ENCODE measurements at regions not wholly inside any gene's neighbourhood (a gene's known extent, or its start where the extent isn't known, plus 50 kb on each side); places are given as distances from the start of the nearest gene placed in this dataset.
"Not testable (repeated sequence)": the region's sequence is repeated elsewhere in the genome, so short reads cannot be mapped to it uniquely, and the experiment has no call there.

DNA sequence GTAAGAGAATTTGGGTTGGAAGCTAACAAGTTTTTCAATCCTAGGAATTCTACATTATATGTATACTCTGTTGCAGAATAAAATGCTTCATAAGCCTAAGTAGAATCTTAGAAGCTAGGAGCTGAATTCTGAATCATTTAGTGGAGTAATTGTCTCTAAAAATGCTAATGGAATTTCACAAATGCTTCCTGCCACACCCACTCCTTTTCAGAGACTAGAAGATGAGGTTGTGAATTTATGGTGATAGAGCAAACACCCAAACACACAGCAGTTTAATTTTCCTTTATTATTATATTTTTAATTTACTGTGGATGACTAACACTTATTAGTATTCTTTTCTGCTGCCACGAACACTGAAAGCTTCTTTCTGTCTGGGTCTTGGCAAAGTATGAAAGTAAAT lies 208.0 kb upstream of the PDE4D start:
- peak in 1 of 56 donors; percentile 0 for DNase-seq

DNA sequence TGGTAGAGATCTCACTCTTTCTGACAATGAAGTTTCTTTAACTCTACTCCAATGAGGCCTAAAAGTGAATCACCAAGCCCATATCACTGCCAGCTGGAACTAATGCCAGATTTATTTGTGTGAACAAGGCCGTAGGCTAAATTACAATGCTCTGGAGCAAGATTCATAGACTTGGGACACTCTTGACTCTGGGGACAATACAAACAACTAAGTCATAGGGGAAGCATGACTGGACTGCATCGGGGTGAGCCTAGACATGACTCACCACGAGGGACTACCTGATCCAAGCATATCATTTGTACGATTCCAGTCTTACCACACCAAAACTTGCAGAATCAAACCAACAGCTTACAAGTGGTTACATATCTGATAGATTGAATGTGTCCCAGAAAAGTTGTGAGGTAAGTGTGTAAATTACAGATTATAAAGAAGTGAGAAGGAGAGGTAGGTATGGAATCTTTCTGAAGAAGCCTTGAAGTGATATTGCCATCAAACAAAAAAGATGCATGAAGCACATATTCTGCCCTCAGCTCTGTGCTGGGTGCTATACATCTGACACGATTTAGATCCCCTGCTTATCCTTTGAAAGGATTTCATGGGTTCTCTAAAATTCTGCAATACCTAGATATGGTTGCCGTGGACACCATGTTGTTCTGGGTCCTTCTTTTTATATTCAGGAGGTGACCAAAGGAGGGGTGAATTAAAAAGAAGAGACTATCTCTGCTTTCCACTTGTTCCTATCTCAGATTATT lies 199.3 kb upstream of the PDE4D start:
- DNase-seq, result no peak

DNA sequence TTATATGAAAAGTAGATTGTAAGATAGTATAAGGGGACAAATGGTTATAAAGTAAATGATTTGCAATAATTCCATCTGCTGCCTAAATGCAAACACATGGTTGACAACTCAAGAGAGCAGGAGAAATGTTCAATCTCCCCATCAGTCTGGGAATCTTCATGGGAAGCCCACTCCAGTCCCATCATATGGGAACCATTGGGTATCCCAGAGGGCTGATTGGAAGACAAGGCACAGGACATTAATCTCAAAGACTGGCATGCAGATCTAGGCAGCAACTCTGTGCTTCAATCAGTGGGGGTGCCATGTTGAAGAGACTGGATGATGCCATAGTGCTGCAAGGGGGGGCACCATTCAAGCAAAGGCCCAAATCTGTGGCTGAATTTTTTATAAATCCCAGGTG lies 193.1 kb upstream of the PDE4D start:
- no peak for DNase-seq

DNA sequence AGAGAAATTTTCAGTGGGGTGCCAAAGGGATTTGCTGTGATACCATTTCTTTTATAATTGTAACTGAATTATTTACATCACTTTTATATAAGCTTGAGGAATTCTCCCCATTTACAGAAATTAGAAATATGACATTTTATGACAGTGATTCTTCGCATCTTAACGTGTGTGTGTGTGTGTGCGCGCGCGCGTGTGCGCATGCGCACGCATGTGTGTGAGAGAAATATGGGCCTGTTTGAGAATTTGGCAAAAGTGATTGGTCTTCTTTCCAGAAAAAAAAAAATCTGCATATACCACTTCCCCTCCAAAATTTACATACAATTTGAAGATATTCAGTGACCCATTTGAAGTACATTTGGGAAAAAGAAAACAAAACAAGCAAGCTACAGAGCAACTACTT lies 190.7 kb upstream of the PDE4D start:
- DNase-seq, result no peak

DNA sequence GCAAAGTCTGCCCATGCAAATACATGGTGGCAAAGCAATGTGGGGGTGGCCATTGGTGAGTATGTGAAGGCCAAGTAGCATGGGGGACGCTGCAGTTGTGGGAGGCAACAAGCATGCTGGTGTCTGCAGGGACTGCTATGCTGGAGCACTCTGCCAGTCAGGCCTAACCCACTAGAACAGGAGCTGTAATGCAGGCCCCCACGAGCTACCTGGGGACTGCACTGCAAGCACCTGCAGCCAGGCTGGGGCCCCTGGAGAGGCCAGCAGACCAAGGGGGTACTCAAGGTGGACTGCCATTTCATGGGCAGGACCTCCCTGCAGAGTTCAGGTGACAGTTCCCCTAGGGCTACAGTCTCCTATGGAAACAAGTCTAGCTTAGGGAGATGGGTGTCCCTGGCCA lies 183.8 kb upstream of the PDE4D start:
- DNase-seq, result no peak

DNA sequence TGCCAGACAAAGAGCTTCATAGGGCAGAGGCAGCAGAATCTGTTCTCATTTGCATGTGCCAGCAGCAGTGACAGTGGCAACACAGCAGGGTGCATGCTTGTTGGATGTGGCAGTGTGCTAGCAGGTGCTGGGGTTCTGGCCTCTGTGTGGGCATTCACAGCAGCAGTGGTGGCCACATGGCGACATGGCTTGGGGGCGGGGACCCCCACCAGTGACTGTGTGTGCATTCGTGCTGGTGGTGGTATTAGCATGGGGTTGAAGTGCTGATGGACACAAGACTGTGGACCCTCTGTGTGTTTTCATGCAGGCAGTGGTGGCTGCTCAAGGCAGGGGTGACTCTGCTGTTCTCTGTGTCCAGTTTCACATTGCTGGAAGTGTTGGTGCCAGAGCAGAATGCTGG lies 183.2 kb upstream of the PDE4D start:
- no peak for DNase-seq

DNA sequence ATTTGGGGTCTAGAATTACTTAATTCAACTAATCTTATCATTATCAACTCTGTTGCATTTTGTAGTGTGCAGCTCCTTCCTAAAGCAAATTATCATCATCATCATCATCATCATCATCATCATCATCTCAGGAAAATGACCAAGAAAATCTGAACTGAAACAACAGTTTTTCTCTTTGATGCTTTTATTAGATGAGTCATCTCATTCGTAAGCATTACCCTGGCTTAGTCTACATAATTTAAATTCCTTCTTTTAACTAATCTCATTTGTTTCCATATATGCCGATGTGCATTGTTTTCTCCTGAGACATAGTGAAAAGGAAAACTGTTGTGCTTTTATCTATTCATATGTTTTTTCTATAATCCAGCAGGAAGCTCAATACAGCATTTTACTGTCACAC lies 173.0 kb upstream of the PDE4D start:
- DNase-seq, result no peak

DNA sequence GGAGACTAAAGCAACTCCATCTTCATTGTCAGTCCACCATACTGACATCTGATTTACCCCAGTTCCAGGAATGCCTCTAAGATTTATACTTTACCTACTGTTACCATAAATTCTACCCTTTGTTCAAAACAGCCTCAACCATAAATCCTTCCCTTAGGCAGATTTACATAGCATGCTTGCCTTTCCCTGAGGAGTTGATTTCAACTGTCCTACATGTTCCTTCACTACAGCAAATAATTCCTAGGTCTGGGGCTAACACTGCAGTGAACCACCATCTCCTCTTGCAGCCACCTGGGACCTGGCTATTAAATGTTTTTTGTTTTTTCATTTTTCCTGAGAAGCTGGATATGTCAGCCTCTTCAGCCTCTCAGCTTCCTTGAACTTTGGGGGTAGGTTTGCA lies 166.9 kb upstream of the PDE4D start:
- DNase-seq, result no peak

DNA sequence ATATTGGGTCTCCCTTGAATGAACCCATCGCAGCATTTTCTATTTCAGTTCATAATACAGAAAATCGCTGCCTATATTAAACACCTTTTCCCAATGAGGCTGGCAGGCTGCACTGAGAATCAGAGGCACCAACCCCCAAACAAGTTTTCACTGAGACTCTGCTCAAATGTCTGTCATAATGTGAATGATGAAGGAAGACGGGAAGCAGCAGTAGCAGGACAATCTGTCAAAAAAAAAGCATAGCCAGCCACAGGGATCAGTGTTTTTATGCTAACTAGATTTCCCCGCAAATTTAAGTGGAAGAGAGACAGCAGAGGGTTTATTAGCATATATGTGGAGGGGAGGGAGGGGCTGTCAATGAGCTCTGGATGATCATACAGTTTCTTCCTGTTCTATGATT lies 162.7 kb upstream of the PDE4D start:
- DNase-seq, result no peak

DNA sequence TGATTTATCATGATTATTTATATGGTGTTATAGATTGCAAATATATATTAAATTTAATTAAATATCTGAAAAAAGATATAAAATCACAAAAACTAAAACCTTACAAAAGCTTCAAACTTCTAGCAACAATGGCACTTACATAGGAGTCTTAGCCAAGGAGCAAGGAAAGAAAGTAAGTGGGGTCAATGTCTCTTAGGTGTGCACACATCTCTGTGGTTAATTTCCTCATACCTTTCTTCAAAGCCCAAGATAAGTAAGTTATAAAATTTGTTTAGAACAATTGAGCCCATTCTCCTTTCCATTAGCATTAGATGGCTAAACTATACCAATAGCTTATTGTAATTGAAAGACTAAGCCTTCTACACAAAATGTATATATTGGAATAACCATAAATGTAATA lies 161.6 kb upstream of the PDE4D start:
- no peak for DNase-seq

DNA sequence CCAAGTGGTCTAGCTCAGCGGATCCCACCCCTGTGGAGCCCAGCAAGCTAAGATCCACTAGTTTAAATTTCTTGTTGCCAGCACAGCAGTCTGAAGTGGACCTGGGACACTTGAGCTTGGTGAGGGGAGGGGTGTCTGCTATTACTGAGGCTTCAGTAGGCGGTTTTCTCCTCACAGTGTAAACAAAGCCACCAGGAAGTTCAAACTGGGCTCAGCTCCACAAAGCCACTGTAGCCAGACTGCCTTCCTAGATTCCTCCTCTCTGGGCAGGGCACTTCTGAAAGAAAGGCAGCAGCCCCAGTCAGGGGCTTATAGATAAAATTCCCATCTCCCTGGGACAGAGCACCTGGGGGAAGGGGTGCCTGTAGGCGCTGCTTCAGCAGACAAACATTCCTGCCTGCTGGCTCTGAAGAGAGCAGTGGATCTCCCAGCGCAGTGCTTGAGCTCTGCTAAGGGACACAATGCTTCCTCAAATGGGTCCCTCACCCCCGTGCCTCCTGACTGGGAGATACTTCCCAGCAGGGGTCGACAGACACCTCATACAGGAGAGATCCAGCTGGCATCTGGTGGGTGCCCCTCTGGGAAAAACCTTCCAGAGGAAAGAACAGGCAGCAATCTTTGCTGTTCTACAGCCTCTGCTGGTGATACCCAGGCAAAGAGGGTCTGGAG lies 148.6 kb upstream of the PDE4D start:
- DNase-seq, result not testable (repeated sequence)

DNA sequence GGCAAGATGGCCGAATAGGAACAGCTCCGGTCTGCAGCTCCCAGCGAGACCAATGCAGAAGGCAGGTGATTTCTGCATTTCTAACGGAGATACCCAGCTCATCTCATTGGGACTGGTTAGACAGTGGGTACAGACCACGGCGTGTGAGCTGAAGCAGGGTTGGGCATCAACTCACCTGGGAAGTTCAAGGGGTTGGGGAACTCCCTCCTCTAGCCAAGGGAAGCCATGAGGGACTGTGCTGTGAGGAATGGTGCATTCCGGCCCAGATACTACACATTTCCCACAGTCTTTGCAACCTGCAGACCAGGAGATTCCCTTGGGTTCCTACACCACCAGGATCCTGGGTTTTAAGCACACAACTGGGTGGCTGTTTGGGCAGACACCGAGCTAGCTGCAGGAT lies 148.0 kb upstream of the PDE4D start:
- DNase-seq, result not testable (repeated sequence)

DNA sequence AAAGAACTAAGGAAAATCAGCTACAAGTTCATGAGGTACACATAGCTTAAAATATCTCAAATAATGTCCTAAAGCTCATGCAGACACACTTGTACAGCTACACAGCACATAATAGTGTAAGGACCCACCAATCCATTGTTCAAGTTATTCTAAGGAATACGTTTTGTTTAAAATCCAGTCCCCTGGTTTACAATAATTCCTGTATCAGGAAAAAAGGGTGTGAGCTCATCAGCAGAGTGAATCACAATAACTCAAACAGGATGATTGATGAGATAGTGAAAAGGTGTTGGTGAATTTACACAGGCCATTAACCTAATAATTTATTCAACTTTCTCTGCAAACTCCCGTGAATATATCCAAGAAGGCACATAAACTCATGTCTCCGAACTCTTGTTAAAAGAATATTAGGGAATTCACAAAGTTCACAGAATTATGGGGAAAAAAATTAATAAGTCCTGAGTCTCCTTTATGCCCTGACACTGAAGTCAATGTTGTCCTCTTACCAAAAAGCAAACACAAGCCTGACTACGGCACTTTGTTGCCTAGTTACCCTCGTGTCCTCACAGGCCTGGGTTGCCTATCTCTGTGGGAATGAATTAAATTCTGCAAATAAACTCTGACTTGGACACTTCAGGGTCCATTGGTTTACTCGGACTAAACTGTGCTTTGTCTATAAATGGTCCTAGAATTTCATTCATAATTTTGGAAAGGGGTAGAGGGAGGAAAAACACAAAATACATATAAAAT lies 142.8 kb upstream of the PDE4D start:
- DNase-seq, result no peak

DNA sequence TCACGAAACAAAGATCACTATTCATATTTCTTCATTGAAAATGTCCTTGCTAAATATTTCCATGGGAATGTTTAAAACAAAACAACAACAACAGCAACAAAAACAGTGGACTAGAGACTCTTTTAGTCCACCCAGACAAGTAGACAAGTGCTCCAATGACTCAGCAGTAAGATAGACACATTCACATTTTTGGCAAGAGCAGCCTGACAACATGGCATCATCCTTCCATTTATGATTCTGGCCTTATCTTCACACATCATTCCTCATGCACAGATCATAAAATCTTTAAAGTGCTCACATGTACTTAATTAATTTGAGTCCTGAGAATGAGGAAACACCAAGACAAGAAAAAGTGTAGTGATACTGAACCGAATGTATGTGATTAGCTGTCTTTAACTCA lies 132.6 kb upstream of the PDE4D start:
- DNase-seq, result no peak

DNA sequence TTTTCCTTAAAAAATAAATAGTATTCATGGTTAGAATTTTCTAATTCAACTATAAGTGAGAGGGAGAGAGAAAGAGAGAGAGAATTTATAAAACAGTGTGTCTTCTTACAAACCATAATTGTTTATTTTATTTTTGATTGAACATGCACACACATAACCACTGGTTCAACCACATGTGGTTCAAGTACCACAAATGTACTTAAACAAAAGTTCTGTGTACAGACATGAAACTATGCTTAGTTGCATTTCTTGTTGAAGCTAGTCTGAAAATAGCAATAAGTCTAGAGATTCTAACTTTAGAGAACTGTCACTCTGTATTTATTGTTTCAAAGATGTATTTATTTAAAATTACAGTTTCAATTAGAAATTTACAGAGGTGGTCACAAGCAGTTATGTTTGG lies 130.6 kb upstream of the PDE4D start:
- no peak for DNase-seq

DNA sequence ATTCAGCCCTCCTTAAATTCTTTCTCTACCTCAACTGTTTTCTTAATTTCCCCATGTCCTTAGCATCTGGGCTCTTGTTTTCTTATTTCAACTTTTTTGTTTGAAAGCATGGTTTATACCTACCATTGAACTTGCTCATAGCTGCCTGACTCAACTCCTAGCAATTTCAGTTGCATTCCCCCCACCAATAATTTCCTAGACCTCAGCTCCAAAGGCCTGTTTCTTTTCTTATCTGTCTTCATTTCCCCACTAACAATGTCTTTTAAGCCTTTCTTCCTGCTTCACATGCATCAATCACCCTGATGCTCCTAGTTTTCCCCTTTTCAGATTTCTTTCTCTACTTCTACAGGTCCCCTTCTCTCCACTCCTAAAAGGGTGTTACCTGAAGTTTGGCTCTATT lies 129.7 kb upstream of the PDE4D start:
- no peak for DNase-seq

DNA sequence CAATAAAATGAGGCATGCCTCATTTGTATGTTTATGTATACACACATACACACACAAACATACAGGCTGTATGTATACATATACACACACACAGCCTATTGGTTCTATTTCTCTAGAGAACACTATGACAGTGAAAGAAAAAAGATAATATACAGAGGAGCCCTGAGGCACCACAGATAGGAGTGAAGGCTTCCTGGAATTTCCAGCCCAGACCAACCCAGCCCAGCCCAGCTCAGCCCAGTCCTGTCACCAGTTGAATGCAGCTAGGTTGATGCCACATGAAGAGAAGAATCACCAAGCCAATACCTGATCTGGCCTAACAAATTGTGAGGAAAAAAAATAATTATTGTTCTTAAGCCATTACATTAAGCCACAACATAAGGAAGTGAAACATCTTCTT lies 126.9 kb upstream of the PDE4D start:
- DNase-seq, result no peak

DNA sequence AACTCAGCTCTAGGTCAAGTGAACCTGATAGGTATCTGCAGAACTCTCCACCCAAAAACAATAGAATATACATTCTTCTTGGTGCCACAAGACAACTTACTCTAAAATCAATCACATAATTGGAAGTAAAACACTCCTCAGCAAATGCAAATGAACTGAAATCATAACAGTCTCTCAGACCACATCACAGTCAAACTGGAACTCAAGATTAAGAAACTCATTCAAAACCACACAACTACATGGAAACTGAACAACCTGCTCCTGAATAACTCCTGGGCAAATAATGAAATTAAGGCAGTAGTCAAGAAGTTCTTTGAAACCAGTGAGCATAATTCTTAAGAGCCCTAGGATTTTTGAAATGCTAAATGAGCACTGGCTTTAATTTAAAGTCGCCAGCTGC lies 125.4 kb upstream of the PDE4D start:
- DNase-seq, result not testable (repeated sequence)

DNA sequence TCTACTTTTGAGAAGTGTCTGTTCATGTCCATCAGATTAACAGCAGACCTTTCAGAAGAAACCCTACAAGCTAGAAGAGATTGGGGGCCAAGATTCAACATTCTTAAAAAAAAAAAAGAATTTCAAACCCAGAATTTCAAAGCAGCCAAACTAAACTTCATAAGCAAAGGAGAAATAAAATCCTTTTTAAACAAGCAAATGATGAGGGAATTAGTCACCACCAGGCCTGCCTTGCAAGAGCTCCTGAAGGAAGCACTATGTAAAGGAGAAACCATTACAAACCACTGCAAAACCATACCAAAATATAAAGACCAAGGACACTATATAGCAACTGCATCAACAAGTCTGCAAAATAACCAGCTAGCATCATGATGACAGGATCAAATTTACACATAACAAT lies 124.6 kb upstream of the PDE4D start:
- DNase-seq, result no peak

DNA sequence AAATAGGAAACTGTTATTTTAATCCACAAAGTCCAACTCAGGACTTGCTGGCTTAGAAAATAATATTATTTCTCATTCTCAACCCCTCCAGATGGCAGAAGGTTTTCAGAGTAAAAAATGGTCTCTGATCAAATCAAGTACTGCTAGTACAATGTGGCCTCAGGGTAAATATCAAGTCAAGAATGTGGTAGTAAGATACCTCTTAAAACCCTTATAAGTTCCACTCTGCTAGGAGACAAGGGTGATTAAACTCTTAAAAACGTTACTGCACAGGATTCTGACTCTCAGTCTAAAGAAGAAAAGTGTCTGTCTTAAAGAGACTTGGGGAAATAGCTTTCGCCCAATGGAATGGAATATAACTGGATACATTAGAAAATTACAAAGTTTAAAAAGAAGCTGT lies 120.8 kb upstream of the PDE4D start:
- DNase-seq, result no peak

DNA sequence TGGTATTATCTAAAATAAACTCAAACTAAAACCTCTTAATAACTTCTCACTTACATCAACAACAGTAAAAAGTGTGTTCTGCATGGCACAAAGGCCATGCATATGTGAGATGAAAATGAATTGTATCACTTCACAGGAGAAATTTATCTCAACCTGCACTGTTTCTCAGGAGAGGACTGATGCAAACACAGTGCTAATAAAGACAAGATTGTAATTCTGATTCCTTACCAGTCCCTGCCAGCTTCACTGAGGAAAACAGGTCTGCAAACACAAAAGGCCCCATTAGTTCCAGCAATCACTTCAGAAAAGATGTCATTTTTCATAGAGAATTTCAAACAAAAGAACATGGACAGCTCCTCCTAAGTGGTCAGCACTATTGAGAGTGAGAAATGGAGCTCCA lies 117.3 kb upstream of the PDE4D start:
- no peak for DNase-seq

DNA sequence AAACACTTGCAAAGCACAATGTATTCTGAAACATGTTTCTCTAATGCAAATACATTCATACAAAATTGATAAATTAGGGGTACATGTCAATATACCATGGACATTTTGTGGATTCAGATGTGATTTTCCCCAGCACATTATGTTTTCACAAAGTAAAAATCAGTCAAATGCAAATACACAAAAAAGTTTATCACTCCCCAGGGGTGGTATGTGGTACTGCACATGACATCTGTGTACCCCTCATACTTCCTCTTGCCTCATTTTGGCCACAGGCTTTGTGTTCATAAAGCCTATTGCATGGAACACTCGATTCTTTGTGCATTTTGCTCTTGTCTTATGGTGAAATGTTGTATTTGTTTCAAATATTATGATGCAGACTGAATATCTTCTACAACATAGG lies 116.8 kb upstream of the PDE4D start:
- DNase-seq, result no peak

DNA sequence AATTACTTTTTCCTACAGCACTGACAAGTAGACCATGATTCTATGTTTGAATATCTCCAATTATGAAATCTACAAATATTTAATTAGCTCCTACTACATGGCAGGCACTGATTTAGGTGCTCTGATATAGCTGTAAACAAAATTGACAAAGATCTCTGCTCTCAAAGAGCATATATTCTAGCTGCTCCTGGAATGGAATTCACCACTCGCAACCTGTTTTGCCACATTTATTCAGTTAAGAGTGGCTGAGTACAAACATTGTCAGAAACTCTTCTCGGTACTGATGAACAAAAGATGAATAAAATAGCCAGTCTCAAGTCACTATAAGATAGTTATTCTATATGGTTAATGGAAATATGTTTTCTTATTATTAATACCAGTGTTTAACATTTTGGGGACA lies 114.2 kb upstream of the PDE4D start:
- no peak for DNase-seq
